ENCODE measurements at regions not wholly inside any gene's neighbourhood (a gene's known extent, or its start where the extent isn't known, plus 50 kb on each side); places are given as distances from the start of the nearest gene placed in this dataset.

DNA sequence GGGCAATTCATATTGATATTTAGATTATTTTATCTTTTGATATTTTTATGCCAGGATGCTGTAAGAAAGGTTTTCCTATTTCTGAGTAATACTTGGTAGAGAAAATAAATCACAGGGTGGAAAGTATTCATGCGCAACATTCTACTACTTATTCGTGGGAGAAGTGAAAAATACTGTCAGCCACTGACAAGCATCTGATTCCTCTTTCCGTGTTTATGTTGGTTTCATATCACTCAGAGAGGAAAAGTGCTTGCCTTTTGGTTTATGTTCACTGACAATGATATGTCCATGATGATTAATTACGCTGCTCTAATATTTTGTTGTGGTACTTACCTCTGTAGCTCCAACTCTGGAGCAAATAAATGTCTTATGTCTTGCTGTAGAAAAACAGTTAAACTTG, 429.4 kb downstream of the EDEM1 start:
- H3K27ac ChIP-seq: no peak overlapping the region
- no peak overlapping the region for H3K4me3 ChIP-seq
- no peak for TF ChIP-seq POLR2A (IDR thresholded peaks at IDR 0.05)
- TF ChIP-seq, protein P1, sequence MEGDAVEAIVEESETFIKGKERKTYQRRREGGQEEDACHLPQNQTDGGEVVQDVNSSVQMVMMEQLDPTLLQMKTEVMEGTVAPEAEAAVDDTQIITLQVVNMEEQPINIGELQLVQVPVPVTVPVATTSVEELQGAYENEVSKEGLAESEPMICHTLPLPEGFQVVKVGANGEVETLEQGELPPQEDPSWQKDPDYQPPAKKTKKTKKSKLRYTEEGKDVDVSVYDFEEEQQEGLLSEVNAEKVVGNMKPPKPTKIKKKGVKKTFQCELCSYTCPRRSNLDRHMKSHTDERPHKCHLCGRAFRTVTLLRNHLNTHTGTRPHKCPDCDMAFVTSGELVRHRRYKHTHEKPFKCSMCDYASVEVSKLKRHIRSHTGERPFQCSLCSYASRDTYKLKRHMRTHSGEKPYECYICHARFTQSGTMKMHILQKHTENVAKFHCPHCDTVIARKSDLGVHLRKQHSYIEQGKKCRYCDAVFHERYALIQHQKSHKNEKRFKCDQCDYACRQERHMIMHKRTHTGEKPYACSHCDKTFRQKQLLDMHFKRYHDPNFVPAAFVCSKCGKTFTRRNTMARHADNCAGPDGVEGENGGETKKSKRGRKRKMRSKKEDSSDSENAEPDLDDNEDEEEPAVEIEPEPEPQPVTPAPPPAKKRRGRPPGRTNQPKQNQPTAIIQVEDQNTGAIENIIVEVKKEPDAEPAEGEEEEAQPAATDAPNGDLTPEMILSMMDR (IDR thresholded peaks at IDR 0.05): no peak
- peaks cover 0 to 2% (median 0%) of the 10 kb centered on the region in 4 donors for H3K9me3 ChIP-seq
- 75 to 82% methylated on average over 4 of the region's 4 CpGs for WGBS, 2 donors
- no peak for DNase-seq (ENCODE audit: low spot score in 2 of 2)
- H3K36me3 ChIP-seq: no peaks in the 10 kb centered on the region
- H3K4me1 ChIP-seq: no peaks in the 10 kb centered on the region
- no peaks in the 10 kb centered on the region for H3K27me3 ChIP-seq

DNA sequence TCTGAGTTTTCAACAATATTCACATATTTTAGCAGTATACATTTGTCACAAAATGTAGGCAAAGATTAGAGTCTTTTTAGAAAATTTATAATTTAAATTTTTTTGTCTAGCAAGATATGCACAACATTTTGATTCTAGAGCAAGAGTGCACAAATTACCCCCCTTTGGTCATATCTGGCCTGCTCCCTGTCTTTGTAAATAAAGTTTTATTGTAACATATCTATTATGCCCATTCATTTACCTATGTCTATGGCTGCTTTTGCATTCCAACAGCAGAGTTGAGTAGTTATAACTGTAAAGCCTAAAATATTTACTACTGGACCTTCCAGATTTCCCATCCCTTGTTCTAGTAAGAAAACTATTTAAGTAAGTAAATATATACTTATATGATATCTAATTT, 430.7 kb downstream of the EDEM1 start:
- Histone ChIP-seq H3K36me3 (no peaks in the 10 kb centered on the region), H3K27me3 (no peaks in the 10 kb centered on the region), H3K4me1 (no peaks in the 10 kb centered on the region), H3K9me3 (peaks cover 0 to 9% (median 0%) of the 10 kb centered on the region in 4 donors), H3K27ac (no peak overlapping the region), H3K4me3 (no peak overlapping the region)
- no peak for DNase-seq (ENCODE audit: low spot score in 2 of 2)
- TF ChIP-seq POLR2A (IDR thresholded peaks at IDR 0.05): no peak
- TF ChIP-seq, protein P1 (IDR thresholded peaks at IDR 0.05): no peak
- no peak for TF ChIP-seq EP300 (IDR thresholded peaks at IDR 0.05)

DNA sequence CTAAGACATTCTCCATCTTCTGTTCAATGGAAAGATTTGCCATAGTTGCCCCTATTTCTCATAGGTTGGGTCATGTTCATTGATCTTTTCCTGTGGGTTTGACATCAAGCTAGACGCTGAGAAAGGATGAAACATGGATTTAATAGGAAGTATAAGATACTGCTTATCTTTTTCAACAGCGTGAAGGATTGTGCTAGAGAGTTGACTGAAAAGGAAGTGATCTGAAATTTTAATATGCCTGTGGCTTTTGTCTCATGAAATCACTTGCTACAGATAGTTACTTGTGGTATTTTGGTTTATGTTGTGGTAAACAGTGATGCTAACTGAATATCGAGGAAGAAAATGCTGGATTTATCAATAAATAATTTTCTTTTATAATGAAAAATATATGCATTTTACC, 442.9 kb downstream of the EDEM1 start:
- H3K36me3 ChIP-seq: no peaks in the 10 kb centered on the region
- no peak overlapping the region for H3K27ac ChIP-seq
- H3K4me3 ChIP-seq: no peak overlapping the region
- no peak for TF ChIP-seq EP300 (IDR thresholded peaks at IDR 0.05)
- TF ChIP-seq POLR2A (IDR thresholded peaks at IDR 0.05): no peak
- TF ChIP-seq, protein P1 (IDR thresholded peaks at IDR 0.05): no peak
- H3K4me1 ChIP-seq: no peaks in the 10 kb centered on the region
- no peaks in the 10 kb centered on the region for H3K27me3 ChIP-seq
- H3K9me3 ChIP-seq: no peaks in the 10 kb centered on the region
- 66 to 82% methylated on average over 3 of the region's 3 CpGs for WGBS, 2 donors
- DNase-seq (ENCODE audit: low spot score in 2 of 2): no peak

DNA sequence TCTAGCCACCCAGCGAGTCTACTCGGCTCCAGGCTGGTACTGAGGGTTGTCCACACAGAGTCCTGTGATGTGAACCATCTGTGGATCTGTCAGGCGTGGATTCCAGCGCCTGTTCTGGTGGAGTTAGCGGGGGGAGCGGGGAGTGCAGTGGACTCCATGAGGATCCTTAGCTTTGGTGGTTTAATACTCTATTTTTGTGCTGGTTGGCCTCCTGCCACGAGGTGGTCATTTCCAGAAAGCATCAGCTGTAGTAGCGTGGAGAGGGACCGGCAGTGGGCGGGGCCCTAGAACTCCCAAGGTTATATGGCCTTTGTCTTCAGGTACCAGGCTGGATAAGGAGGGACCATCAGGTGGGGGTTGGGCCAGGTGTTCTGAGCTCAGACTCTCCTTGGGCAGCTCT, 446.5 kb downstream of the EDEM1 start:
- Histone ChIP-seq H3K4me1 (no peaks in the 10 kb centered on the region), H3K9me3 (peaks cover 0 to 21% (median 3%) of the 10 kb centered on the region in 4 donors), H3K4me3 (no peak overlapping the region), H3K27me3 (no peaks in the 10 kb centered on the region), H3K36me3 (no peaks in the 10 kb centered on the region), H3K27ac (no peak overlapping the region)
- no peak for DNase-seq (ENCODE audit: low spot score in 2 of 2)
- TF ChIP-seq POLR2A (IDR thresholded peaks at IDR 0.05): no peak
- TF ChIP-seq EP300 (IDR thresholded peaks at IDR 0.05): no peak
- TF ChIP-seq, protein P1 (IDR thresholded peaks at IDR 0.05): no peak
- WGBS, 2 donors: 78 to 91% methylated on average over 8 to 9 of the region's 10 CpGs

DNA sequence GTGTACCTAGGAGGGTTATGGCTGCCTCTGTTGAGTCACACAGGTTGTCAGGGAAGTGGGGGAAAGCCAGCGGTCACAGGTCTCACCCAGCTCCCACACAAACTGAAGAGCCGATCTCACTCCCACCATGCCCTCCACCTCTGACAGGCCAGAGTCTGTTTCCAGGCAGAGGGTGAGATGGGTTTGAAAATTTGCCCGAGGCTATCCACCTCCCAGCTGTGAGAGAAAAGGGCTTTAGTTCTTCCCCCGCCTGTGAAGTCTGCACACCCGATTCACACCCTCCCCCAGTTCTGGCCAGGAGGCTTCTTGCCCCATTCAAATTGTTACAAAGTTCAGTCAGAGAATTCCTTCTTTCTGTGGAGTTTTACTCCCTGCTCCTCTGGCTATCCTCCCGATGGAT, 446.9 kb downstream of the EDEM1 start:
- TF ChIP-seq, protein P1 (IDR thresholded peaks at IDR 0.05): no peak
- TF ChIP-seq EP300 (IDR thresholded peaks at IDR 0.05): no peak
- TF ChIP-seq POLR2A (IDR thresholded peaks at IDR 0.05): no peak
- no peaks in the 10 kb centered on the region for H3K4me1 ChIP-seq
- DNase-seq (ENCODE audit: low spot score in 2 of 2): no peak
- no peaks in the 10 kb centered on the region for H3K27me3 ChIP-seq
- H3K36me3 ChIP-seq: no peaks in the 10 kb centered on the region
- H3K27ac ChIP-seq: no peak overlapping the region
- H3K4me3 ChIP-seq: no peak overlapping the region
- H3K9me3 ChIP-seq: peaks cover 0 to 26% (median 4%) of the 10 kb centered on the region in 4 donors
- 35 to 63% methylated on average over 6 of the region's 6 CpGs for WGBS, 2 donors
